KMS-11 (cell line): ENCODE measurements at regions not wholly inside any gene's neighbourhood (a gene's known extent, or its start where the extent isn't known, plus 50 kb on each side); places are given as distances from the start of the nearest gene placed in this dataset.

ENCODE experiments used
- H2AFZ ChIP-seq: fragments of 200-600 bp; sonication (generic); 2 replicates; pipeline ENCODE4 v1.6.1; 2016; ENCODE audit warnings: antibody characterized with exemption, mixed run types, low read depth
- H3K27ac ChIP-seq: fragments of 200-600 bp; sonication (generic); 2 replicates; pipeline ENCODE4 v1.6.1; 2016; ENCODE audit warnings: mild to moderate bottlenecking, mixed run types
- H3K27me3 ChIP-seq: fragments of 200-600 bp; sonication (generic); 2 replicates; pipeline ENCODE4 v1.6.1; 2017; ENCODE audit warnings: mild to moderate bottlenecking, low read depth, mixed run types, moderate library complexity; ENCODE audit not compliant: insufficient read depth
- H3K36me3 ChIP-seq: fragments of 200-600 bp; sonication (generic); 2 replicates; pipeline ENCODE4 v1.6.1; 2017; ENCODE audit warnings: mild to moderate bottlenecking, mixed run types; ENCODE audit not compliant: insufficient read depth
- H3K4me1 ChIP-seq: fragments of 200-600 bp; sonication (generic); 2 replicates; pipeline ENCODE4 v1.6.1; 2016; ENCODE audit warnings: mild to moderate bottlenecking, low read depth, mixed run types; ENCODE audit not compliant: poor library complexity, severe bottlenecking
- H3K4me2 ChIP-seq: fragments of 200-600 bp; sonication (generic); 2 replicates; pipeline ENCODE4 v1.7.0; 2016; ENCODE audit warnings: mild to moderate bottlenecking, mixed run types
- H3K4me3 ChIP-seq: fragments of 200-600 bp; sonication (generic); IDR thresholded peaks from 2 replicates; pipeline ENCODE4 v1.6.1; 2017; ENCODE audit warnings: low read depth, low read length, mixed read lengths; ENCODE audit not compliant: insufficient read depth
- H3K79me2 ChIP-seq: fragments of 200-600 bp; sonication (generic); 2 replicates; pipeline ENCODE4 v1.6.1; 2016; ENCODE audit warnings: low read depth, mixed run types; ENCODE audit not compliant: insufficient read depth
- H3K9ac ChIP-seq: fragments of 200-600 bp; sonication (generic); 2 replicates; pipeline ENCODE4 v1.6.1; 2016; ENCODE audit warnings: mild to moderate bottlenecking, mixed run types
- H4K20me1 ChIP-seq: fragments of 200-600 bp; sonication (generic); 2 replicates; pipeline ENCODE4 v1.6.1; 2016; ENCODE audit warnings: mild to moderate bottlenecking, mixed run types; ENCODE audit not compliant: insufficient read depth
- TF ChIP-seq, protein P1 (sequence below): fragments of 200-600 bp; sonication (generic); conservative IDR thresholded peaks from 2 replicates; pipeline ENCODE4 v1.6.1; 2017; ENCODE audit warnings: low read depth, mild to moderate bottlenecking, antibody characterized with exemption, low read length, moderate library complexity, mixed read lengths

DNA sequence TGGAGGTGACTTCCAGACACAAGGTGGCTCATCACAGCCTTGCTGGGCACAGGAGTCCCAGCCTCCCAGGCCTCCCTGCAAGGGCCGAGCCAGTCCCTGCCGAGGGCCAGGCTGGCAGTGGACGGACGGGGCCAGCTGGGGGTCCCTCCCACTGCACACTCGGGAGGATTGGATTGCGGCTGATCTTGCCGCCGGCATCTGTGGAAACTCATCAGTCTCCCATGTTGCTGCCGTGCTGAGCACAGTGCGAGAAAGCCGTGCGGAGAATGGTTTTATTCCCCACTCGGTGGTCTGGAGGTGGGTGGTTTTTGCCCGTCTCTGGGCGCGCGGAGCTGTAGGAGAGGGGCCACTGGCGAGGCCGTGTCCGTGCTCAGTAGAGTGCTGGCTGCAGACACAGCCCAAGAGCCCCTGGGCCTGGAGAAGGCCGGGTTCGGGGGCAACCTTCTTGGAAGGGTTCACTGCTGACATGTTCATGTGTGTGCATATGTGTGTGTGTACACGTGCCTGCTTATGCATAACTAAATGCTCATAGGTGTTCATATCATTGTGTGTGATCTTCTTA is 1246.4 kb downstream of the BRD1 start:
- H4K20me1 ChIP-seq, result no peaks in the 10 kb centered on the region
- no peaks in the 10 kb centered on the region for H3K4me1 ChIP-seq
- no peak overlapping the region for H3K4me3 ChIP-seq
- H3K27ac ChIP-seq, result no peak overlapping the region
- no peaks in the 10 kb centered on the region for H3K27me3 ChIP-seq
- H3K9ac ChIP-seq, result no peak overlapping the region
- H3K79me2 ChIP-seq, result no peaks in the 10 kb centered on the region
- no peaks in the 10 kb centered on the region for H3K36me3 ChIP-seq
- no peak overlapping the region for H2AFZ ChIP-seq
- TF ChIP-seq, protein P1, sequence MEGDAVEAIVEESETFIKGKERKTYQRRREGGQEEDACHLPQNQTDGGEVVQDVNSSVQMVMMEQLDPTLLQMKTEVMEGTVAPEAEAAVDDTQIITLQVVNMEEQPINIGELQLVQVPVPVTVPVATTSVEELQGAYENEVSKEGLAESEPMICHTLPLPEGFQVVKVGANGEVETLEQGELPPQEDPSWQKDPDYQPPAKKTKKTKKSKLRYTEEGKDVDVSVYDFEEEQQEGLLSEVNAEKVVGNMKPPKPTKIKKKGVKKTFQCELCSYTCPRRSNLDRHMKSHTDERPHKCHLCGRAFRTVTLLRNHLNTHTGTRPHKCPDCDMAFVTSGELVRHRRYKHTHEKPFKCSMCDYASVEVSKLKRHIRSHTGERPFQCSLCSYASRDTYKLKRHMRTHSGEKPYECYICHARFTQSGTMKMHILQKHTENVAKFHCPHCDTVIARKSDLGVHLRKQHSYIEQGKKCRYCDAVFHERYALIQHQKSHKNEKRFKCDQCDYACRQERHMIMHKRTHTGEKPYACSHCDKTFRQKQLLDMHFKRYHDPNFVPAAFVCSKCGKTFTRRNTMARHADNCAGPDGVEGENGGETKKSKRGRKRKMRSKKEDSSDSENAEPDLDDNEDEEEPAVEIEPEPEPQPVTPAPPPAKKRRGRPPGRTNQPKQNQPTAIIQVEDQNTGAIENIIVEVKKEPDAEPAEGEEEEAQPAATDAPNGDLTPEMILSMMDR, result no peak
- H3K4me2 ChIP-seq, result no peak overlapping the region

DNA sequence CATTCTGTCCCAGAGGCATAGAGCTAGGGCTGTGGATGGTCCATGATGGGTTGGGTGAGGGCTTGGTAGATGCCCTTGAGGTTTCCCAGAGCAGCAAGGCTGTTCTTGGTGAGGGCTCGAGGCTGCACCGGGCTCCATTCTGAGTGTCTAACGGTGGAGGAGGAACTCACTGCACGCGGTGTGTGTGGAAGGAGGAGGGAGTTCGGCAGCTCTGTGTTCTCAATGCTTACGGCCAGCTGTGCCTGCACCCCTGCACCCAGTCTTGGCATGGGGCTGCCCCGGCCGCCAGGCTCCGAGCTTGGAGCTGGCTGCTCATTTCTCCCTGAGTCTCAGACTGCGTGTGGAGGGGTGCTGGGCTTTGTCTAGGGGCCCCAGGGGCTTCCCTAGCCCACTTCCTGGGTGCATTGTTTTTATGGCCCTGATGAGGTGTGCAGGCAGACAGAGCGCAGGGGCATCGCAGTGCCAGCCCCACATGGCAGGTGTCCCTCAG is 1247.1 kb downstream of the BRD1 start:
- no peaks in the 10 kb centered on the region for H3K27me3 ChIP-seq
- no peak overlapping the region for H3K4me3 ChIP-seq

DNA sequence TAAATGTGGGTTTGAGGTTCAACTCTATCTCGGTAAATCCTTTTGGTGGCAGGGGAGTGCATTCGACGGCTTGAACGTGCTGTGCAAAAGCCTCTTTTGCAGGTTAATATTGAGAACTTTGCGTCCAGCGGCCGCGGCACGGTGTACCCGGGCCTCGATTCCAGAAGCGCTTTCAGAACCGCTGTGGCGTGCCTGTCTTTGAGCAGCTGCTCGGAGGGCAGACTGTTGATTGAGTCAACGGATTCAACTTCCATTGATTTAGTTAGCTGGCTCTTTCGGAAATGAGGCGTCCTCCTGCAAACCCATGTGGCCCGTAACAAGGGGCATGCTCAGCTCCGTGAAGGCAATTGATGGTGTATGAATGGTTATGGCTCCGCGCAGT is 1247.8 kb downstream of the BRD1 start:
- Histone ChIP-seq H3K4me2 (no peak overlapping the region), H4K20me1 (no peaks in the 10 kb centered on the region), H3K9ac (no peak overlapping the region)

More for the DNA sequence above, 1247.1 kb downstream of the BRD1 start:
- no peak overlapping the region for H3K9ac ChIP-seq
- H2AFZ ChIP-seq, result no peak overlapping the region
- H4K20me1 ChIP-seq, result no peaks in the 10 kb centered on the region
- TF ChIP-seq, protein P1, result no peak
- H3K4me1 ChIP-seq, result no peaks in the 10 kb centered on the region
- H3K36me3 ChIP-seq, result no peaks in the 10 kb centered on the region
- H3K27ac ChIP-seq, result no peak overlapping the region
- H3K4me2 ChIP-seq, result no peak overlapping the region
- H3K79me2 ChIP-seq, result no peaks in the 10 kb centered on the region

DNA sequence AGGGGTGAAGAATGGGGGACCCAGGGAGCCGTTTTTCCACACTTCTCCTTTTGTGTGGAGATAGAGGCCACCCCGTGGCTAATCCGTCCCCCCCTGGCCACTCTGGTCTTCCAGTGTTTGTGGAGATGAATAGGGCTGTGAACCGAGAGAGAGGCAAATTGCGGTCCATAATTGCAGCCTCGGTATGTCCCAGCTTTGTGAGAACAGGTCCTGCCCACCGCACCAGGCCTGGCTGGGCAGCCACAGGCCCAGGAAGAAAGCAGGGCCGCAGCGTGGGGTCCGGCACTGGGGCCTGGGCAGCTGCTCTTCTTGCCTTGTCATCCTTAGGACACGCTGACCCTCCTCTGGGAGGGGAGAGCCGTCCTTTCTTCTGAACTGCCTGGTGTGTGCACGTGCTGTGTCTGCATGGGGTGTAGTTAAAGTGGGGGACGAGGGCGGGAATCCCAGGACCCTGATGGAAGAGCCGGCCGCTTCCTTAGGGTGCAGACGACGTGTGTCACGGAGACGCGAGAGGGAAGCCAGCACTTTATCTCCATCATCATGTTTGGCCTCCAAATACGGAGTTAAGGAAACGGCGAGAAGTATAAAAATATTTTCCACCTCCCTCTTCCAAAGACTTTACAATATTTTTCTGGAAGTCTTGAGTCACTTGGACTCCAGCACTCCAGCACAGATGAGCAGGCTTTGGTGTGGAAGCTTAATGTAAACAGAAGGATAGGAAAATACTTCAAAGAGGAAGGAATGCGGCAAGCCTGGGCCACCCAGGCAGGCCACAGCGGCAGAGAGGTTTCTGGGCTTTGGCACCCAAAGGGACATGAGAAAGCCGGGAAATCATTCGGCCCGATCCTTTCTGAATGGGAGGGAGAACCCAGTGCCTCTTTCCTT is 1248.4 kb downstream of the BRD1 start:
- no peaks in the 10 kb centered on the region for H3K4me1 ChIP-seq
- no peaks in the 10 kb centered on the region for H3K27me3 ChIP-seq
- TF ChIP-seq, protein P1, result no peak

More for the DNA sequence above, 1247.8 kb downstream of the BRD1 start:
- Histone ChIP-seq H3K4me1 (no peaks in the 10 kb centered on the region), H3K4me3 (no peak overlapping the region), H3K36me3 (no peaks in the 10 kb centered on the region), H3K27me3 (no peaks in the 10 kb centered on the region), H3K27ac (no peak overlapping the region), H3K79me2 (no peaks in the 10 kb centered on the region), H2AFZ (no peak overlapping the region)
- TF ChIP-seq, protein P1, result no peak

More for the DNA sequence above, 1248.4 kb downstream of the BRD1 start:
- no peaks in the 10 kb centered on the region for H3K79me2 ChIP-seq
- no peak overlapping the region for H3K4me2 ChIP-seq
- no peaks in the 10 kb centered on the region for H4K20me1 ChIP-seq
- no peak overlapping the region for H2AFZ ChIP-seq
- no peak overlapping the region for H3K9ac ChIP-seq
- no peak overlapping the region for H3K27ac ChIP-seq
- no peak overlapping the region for H3K4me3 ChIP-seq
- no peaks in the 10 kb centered on the region for H3K36me3 ChIP-seq
